ENCODE measurements at regions not wholly inside any gene's neighbourhood (a gene's known extent, or its start where the extent isn't known, plus 50 kb on each side); places are given as distances from the start of the nearest gene placed in this dataset.

DNA sequence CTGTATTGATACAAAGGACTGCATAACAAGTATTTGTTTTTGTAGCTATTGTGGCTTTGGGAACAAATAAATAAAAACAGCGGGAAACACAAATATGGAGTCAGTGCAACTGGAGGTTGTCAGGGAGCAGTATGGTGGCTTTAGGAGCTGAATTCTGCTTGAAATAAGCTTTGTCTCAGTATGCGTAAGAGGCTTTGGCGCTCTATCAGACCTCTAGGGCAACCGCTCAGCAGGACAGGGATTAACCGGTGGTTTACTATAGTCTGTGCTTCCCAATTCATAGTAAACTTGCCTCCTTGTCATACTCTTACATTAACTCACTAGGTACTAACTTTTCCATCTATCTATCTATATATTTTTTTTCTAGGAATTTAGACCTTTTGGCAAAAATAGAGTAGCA lies 104.6 kb downstream of the ZIC1 start:
- TF ChIP-seq SUZ12 (IDR thresholded peaks at IDR 0.05; ENCODE audit: unreplicated experiment): no peak
- TF ChIP-seq, protein P1, sequence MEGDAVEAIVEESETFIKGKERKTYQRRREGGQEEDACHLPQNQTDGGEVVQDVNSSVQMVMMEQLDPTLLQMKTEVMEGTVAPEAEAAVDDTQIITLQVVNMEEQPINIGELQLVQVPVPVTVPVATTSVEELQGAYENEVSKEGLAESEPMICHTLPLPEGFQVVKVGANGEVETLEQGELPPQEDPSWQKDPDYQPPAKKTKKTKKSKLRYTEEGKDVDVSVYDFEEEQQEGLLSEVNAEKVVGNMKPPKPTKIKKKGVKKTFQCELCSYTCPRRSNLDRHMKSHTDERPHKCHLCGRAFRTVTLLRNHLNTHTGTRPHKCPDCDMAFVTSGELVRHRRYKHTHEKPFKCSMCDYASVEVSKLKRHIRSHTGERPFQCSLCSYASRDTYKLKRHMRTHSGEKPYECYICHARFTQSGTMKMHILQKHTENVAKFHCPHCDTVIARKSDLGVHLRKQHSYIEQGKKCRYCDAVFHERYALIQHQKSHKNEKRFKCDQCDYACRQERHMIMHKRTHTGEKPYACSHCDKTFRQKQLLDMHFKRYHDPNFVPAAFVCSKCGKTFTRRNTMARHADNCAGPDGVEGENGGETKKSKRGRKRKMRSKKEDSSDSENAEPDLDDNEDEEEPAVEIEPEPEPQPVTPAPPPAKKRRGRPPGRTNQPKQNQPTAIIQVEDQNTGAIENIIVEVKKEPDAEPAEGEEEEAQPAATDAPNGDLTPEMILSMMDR (IDR thresholded peaks at IDR 0.05 in 2 of 3, conservative IDR thresholded peaks at IDR 0.05 in 1 of 3; ENCODE audit: control insufficient read depth in 2 of 3, extremely low read depth in 1 of 3, insufficient read depth in 1 of 3, low read depth in 3 of 3, low read length in 3 of 3): no peak
- no peak for TF ChIP-seq POLR2AphosphoS5 (IDR thresholded peaks at IDR 0.05; ENCODE audit: low read length)
- no peak for TF ChIP-seq YY1 (IDR thresholded peaks at IDR 0.05; ENCODE audit: low read depth, low read length)
- no peak for TF ChIP-seq RAD21 (IDR thresholded peaks at IDR 0.05; ENCODE audit: insufficient read depth, low read depth, low read length)
- TF ChIP-seq MXI1 (IDR thresholded peaks at IDR 0.05; ENCODE audit: low read depth, low read length): no peak
- TF ChIP-seq FOXK2 (IDR thresholded peaks at IDR 0.05): no peak
- TF ChIP-seq, protein P2, sequence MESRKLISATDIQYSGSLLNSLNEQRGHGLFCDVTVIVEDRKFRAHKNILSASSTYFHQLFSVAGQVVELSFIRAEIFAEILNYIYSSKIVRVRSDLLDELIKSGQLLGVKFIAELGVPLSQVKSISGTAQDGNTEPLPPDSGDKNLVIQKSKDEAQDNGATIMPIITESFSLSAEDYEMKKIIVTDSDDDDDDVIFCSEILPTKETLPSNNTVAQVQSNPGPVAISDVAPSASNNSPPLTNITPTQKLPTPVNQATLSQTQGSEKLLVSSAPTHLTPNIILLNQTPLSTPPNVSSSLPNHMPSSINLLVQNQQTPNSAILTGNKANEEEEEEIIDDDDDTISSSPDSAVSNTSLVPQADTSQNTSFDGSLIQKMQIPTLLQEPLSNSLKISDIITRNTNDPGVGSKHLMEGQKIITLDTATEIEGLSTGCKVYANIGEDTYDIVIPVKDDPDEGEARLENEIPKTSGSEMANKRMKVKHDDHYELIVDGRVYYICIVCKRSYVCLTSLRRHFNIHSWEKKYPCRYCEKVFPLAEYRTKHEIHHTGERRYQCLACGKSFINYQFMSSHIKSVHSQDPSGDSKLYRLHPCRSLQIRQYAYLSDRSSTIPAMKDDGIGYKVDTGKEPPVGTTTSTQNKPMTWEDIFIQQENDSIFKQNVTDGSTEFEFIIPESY (IDR thresholded peaks at IDR 0.05): no peak
- no peak for TF ChIP-seq RBBP5 (conservative IDR thresholded peaks at IDR 0.05)
- no peak for TF ChIP-seq NFYB (IDR thresholded peaks at IDR 0.05; ENCODE audit: insufficient read depth, low read depth, low read length)
- no peak for TF ChIP-seq SIN3A (IDR thresholded peaks at IDR 0.05; ENCODE audit: low read depth, low read length)
- TF ChIP-seq POLR2A (IDR thresholded peaks at IDR 0.05; ENCODE audit: low read depth, low read length): no peak
